H9 (cell line): ENCODE measurements at regions not wholly inside any gene's neighbourhood (a gene's known extent, or its start where the extent isn't known, plus 50 kb on each side); places are given as distances from the start of the nearest gene placed in this dataset.

Experiments used
- DNase-seq: peaks from one replicate; pipeline ENCODE4 v3.0.0-alpha.2; 2017
- H2AFZ ChIP-seq: one replicate; pipeline ENCODE4 v1.6.1; 2013; ENCODE audit warnings: mild to moderate bottlenecking, low read length, control low read depth, moderate library complexity
- H2AK5ac ChIP-seq: 2 replicates; pipeline ENCODE4 v1.6.1; 2013; ENCODE audit warnings: low read length, control low read depth, mixed read lengths; ENCODE audit not compliant: insufficient read length
- H2BK120ac ChIP-seq: one replicate; pipeline ENCODE4 v1.6.1; 2013; ENCODE audit warnings: low read depth, mild to moderate bottlenecking, low read length, control low read depth, inconsistent platforms; ENCODE audit not compliant: poor library complexity, severe bottlenecking
- H2BK12ac ChIP-seq: 2 replicates; pipeline ENCODE4 v1.6.1; 2013; ENCODE audit warnings: low read length, control low read depth, mixed read lengths, low read depth; ENCODE audit not compliant: insufficient read length
- H2BK15ac ChIP-seq: 2 replicates; pipeline ENCODE4 v1.6.1; 2013; ENCODE audit warnings: low read depth, low read length, control low read depth
- H2BK20ac ChIP-seq: one replicate; pipeline ENCODE4 v1.6.1; 2013; ENCODE audit warnings: low read depth, mild to moderate bottlenecking, low read length, control low read depth, inconsistent platforms; ENCODE audit not compliant: poor library complexity, severe bottlenecking
- H2BK5ac ChIP-seq: 2 replicates; pipeline ENCODE4 v1.6.1; 2013; ENCODE audit warnings: low read length, control low read depth, mixed read lengths; ENCODE audit not compliant: insufficient read length
- H3K14ac ChIP-seq: 2 replicates; pipeline ENCODE4 v1.6.1; 2013; ENCODE audit warnings: low read length, control low read depth; ENCODE audit not compliant: insufficient read depth
- H3K18ac ChIP-seq: 2 replicates; pipeline ENCODE4 v1.6.1; 2013; ENCODE audit warnings: low read depth, mild to moderate bottlenecking, mixed read lengths, low read length, control low read depth; ENCODE audit not compliant: insufficient read length
- H3K23ac ChIP-seq: 2 replicates; pipeline ENCODE4 v1.6.1; 2013; ENCODE audit warnings: low read length, control low read depth, mixed read lengths, low read depth; ENCODE audit not compliant: insufficient read length
- H3K23me2 ChIP-seq: 2 replicates; pipeline ENCODE4 v1.6.1; 2013; ENCODE audit warnings: low read depth, mild to moderate bottlenecking, mixed read lengths, low read length, control low read depth; ENCODE audit not compliant: insufficient read length, poor library complexity, severe bottlenecking
- H3K27ac ChIP-seq: 2 replicates; pipeline ENCODE4 v1.5.1; 2013; ENCODE audit warnings: low read length, control low read depth, mixed read lengths, low read depth; ENCODE audit not compliant: insufficient read length
- H3K27me3 ChIP-seq: 2 replicates; pipeline ENCODE4 v1.6.1; 2013; ENCODE audit warnings: low read length, control low read depth, inconsistent platforms; ENCODE audit not compliant: insufficient read depth
- H3K4ac ChIP-seq: 2 replicates; pipeline ENCODE4 v1.6.1; 2013; ENCODE audit warnings: low read depth, mild to moderate bottlenecking, control low read depth, inconsistent platforms, low read length, moderate library complexity
- H3K4me1 ChIP-seq: 2 replicates; pipeline ENCODE4 v1.6.1; 2013; ENCODE audit warnings: low read length, control low read depth, inconsistent platforms; ENCODE audit not compliant: insufficient read depth
- H3K4me2 ChIP-seq: 2 replicates; pipeline ENCODE4 v1.6.1; 2013; ENCODE audit warnings: low read length, control low read depth, mixed read lengths; ENCODE audit not compliant: insufficient read length, insufficient read depth
- H3K56ac ChIP-seq: 2 replicates; pipeline ENCODE4 v1.6.1; 2013; ENCODE audit warnings: low read depth, mild to moderate bottlenecking, mixed read lengths, low read length, control low read depth; ENCODE audit not compliant: insufficient read length
- H3K79me1 ChIP-seq: 2 replicates; pipeline ENCODE4 v1.6.1; 2013; ENCODE audit warnings: low read depth, mild to moderate bottlenecking, moderate library complexity, low read length, control low read depth, inconsistent platforms; ENCODE audit not compliant: insufficient read depth, poor library complexity, severe bottlenecking
- H3K79me2 ChIP-seq: 2 replicates; pipeline ENCODE4 v1.6.1; 2013; ENCODE audit warnings: low read length, control low read depth, inconsistent platforms; ENCODE audit not compliant: insufficient read depth
- H3K9ac ChIP-seq: 2 replicates; pipeline ENCODE4 v1.6.1; 2013; ENCODE audit warnings: low read length, control low read depth, mixed read lengths; ENCODE audit not compliant: insufficient read length; ENCODE audit errors: extremely low read depth
- H3K9me3 ChIP-seq: one replicate; pipeline ENCODE4 v1.6.1; 2013; ENCODE audit warnings: low read depth, low read length, inconsistent platforms; ENCODE audit not compliant: control insufficient read depth
- H3T11ph ChIP-seq: one replicate; pipeline ENCODE4 v1.6.1; 2013; ENCODE audit warnings: mild to moderate bottlenecking, low read length, control low read depth, inconsistent platforms
- H4K20me1 ChIP-seq: one replicate; pipeline ENCODE4 v1.6.1; 2013; ENCODE audit not compliant: control insufficient read depth, insufficient read length, insufficient read depth
- H4K5ac ChIP-seq: 2 replicates; pipeline ENCODE4 v1.6.1; 2013; ENCODE audit warnings: low read depth, mild to moderate bottlenecking, mixed read lengths, low read length, control low read depth; ENCODE audit not compliant: insufficient read length
- H4K8ac ChIP-seq: replicated peaks from 2 replicates; pipeline ENCODE4 v1.6.1; 2013; ENCODE audit warnings: low read length, control low read depth, mixed read lengths, low read depth; ENCODE audit not compliant: insufficient read length
- H4K91ac ChIP-seq: 2 replicates; pipeline ENCODE4 v1.6.1; 2013; ENCODE audit warnings: low read depth, mild to moderate bottlenecking, moderate library complexity, mixed read lengths, low read length, control low read depth; ENCODE audit not compliant: insufficient read length
- H3K27ac Mint-ChIP-seq, 3 experiments: 2 replicates in 2 of 3; 3 replicates in 1 of 3; pipeline ENCODE4 v1.8.0; 2020 to 2021; ENCODE audit warnings: mixed read lengths in 3 of 3, mild to moderate bottlenecking in 1 of 3, moderate library complexity in 1 of 3
- H3K27me3 Mint-ChIP-seq: 2 replicates; pipeline ENCODE4 v1.8.0; 2021; ENCODE audit warnings: low read depth, mild to moderate bottlenecking, moderate library complexity, mixed read lengths
- H3K36me3 Mint-ChIP-seq, 3 experiments: 2 replicates in 2 of 3; 3 replicates in 1 of 3; pipeline ENCODE4 v1.8.0; 2020 to 2021; ENCODE audit warnings: low read depth in 3 of 3, mixed read lengths in 3 of 3; ENCODE audit not compliant: insufficient read depth in 1 of 3
- H3K4me1 Mint-ChIP-seq, 2 experiments: 2 replicates each; pipeline ENCODE4 v1.8.0; 2020; ENCODE audit warnings: mixed read lengths in 2 of 2
- H3K4me3 Mint-ChIP-seq, 2 experiments: 2 replicates in 1 of 2; 3 replicates in 1 of 2; pipeline ENCODE4 v1.8.0; 2020 to 2021; ENCODE audit warnings: mild to moderate bottlenecking in 2 of 2, mixed read lengths in 2 of 2, moderate library complexity in 1 of 2
- H3K9me3 Mint-ChIP-seq, 2 experiments: 2 replicates in 1 of 2; 3 replicates in 1 of 2; pipeline ENCODE4 v1.8.0; 2020; ENCODE audit warnings: mild to moderate bottlenecking in 2 of 2, mixed read lengths in 2 of 2, moderate library complexity in 1 of 2
- CTCF ChIP-seq: fragments of 200-600 bp; sonication (generic); conservative IDR thresholded peaks from 3 replicates; pipeline ENCODE4 v1.8.0; 2021; ENCODE audit warnings: antibody characterized with exemption, mild to moderate bottlenecking
- WGBS: extraction: QIAGEN DNeasy Blood & Tissue Kit; methylation state at CpG from one replicate; pipeline ENCODE4 v1.1.7; 2013; ENCODE audit warnings: missing lambda C conversion rate, low lambda C conversion rate, mixed read lengths; ENCODE audit not compliant: insufficient read length; ENCODE audit errors: extremely low coverage; 5-methylcytosine and 5-hydroxymethylcytosine counted together

GRCh38 chr17:71521724-71522123 is 599.1 kb upstream of the SOX9 start:
- Mint-ChIP-seq H3K27ac (no peak overlapping the region; a peak in 2 of 7 replicates), H3K4me3 (no peak overlapping the region), H3K4me1 (peaks cover 19 to 23% of the 10 kb centered on the region in 2 experiments), H3K27me3 (no peaks in the 10 kb centered on the region), H3K9me3 (peaks cover 0 to 4% of the 10 kb centered on the region in 2 experiments; a peak in 2 of 5 replicates), H3K36me3 (no peaks in the 10 kb centered on the region)
- H3K18ac ChIP-seq = no peak overlapping the region
- H3K56ac ChIP-seq = no peak overlapping the region
- no peaks in the 10 kb centered on the region for H3K79me2 ChIP-seq
- no peak overlapping the region for H4K91ac ChIP-seq
- H4K8ac ChIP-seq = no peak overlapping the region
- H3K14ac ChIP-seq = no peak overlapping the region
- no peak overlapping the region for H3K9ac ChIP-seq
- no peak overlapping the region for H2BK5ac ChIP-seq
- no peaks in the 10 kb centered on the region for H3K9me3 ChIP-seq
- no peak overlapping the region for H3K23ac ChIP-seq
- no peak overlapping the region for H2BK12ac ChIP-seq
- H2BK120ac ChIP-seq = no peak overlapping the region
- H2BK15ac ChIP-seq = no peak overlapping the region
- no peak overlapping the region for H3T11ph ChIP-seq
- H3K4me1 ChIP-seq = no peaks in the 10 kb centered on the region
- no peak overlapping the region for H3K4me2 ChIP-seq
- TF ChIP-seq CTCF = no peak
- no peaks in the 10 kb centered on the region for H3K79me1 ChIP-seq
- H3K4ac ChIP-seq = no peak overlapping the region
- no peak for DNase-seq
- no peak overlapping the region for H3K27ac ChIP-seq
- H4K20me1 ChIP-seq = no peaks in the 10 kb centered on the region
- no peak overlapping the region for H2AK5ac ChIP-seq
- no peaks in the 10 kb centered on the region for H3K27me3 ChIP-seq
- no peak overlapping the region for H2AFZ ChIP-seq
- no CpG with 5 or more reads among the region's 2 CpGs for WGBS
- H4K5ac ChIP-seq = no peak overlapping the region
- no peaks in the 10 kb centered on the region for H3K23me2 ChIP-seq
- H2BK20ac ChIP-seq = no peak overlapping the region
